Panc1 (cell line): ENCODE measurements at regions not wholly inside any gene's neighbourhood (a gene's known extent, or its start where the extent isn't known, plus 50 kb on each side); places are given as distances from the start of the nearest gene placed in this dataset.

Experiments used
- ATAC-seq: fragments of 200-7000 bp; cut with Tn5 transposase; 2 replicates; pipeline ENCODE4 v1.9.1; 2020; ENCODE audit warnings: mild to moderate bottlenecking, moderate library complexity
- BruUV-seq: library from RNA; stranded (reverse); fragments of 400-500 nt; replicated peaks from 2 replicates; lab custom pipeline; 2021; lab: Mats Ljungman, UMichigan
- CTCF ChIA-PET: fragments of 300-600 bp; sonication (Branson Sonifier 250); formaldehyde crosslinking; loops from one replicate; lab custom pipeline; 2022; ENCODE audit warnings: antibody characterized with exemption; lab: Charles Lee
- POLR2A ChIA-PET: fragments of 300-600 bp; sonication (Branson Sonifier 250); formaldehyde crosslinking; loops from one replicate; lab custom pipeline; 2022; ENCODE audit warnings: antibody characterized with exemption; lab: Charles Lee
- DNase-seq: peaks from one replicate; pipeline ENCODE4 v3.0.0-alpha.2; 2010; ENCODE audit warnings: low read depth, low spot score
- H3K27ac ChIP-seq: 2 replicates; pipeline ENCODE4 v1.5.1; 2011; ENCODE audit warnings: mild to moderate bottlenecking, low read length, inconsistent platforms
- H3K27me3 ChIP-seq: fragments of 200-500 bp; sonication (Bioruptor generic); 2 replicates; pipeline ENCODE4 v1.6.0; 2014; ENCODE audit warnings: low read length, inconsistent platforms; ENCODE audit not compliant: control insufficient read depth, insufficient read depth
- H3K36me3 ChIP-seq: fragments of 200-500 bp; sonication (Bioruptor generic); 2 replicates; pipeline ENCODE4 v1.5.1; 2014; ENCODE audit warnings: inconsistent platforms, mild to moderate bottlenecking, low read length, moderate library complexity; ENCODE audit not compliant: control insufficient read depth, insufficient read depth
- H3K4me1 ChIP-seq: 2 replicates; pipeline ENCODE4 v1.5.1; 2011; ENCODE audit warnings: inconsistent platforms, mild to moderate bottlenecking, low read length, moderate library complexity; ENCODE audit not compliant: control insufficient read depth, insufficient read depth
- H3K4me3 ChIP-seq, 2 experiments: 2 replicates each; pipeline ENCODE4 v1.5.1; 2011 to 2012; ENCODE audit warnings: low read depth in 2 of 2, low read length in 2 of 2, mild to moderate bottlenecking in 2 of 2, inconsistent platforms in 1 of 2, moderate library complexity in 1 of 2
- H3K9me3 ChIP-seq: fragments of 200-500 bp; sonication (Bioruptor generic); 2 replicates; pipeline ENCODE4 v1.5.1; 2014; ENCODE audit warnings: low read depth, mild to moderate bottlenecking, inconsistent platforms, low read length, moderate library complexity; ENCODE audit not compliant: control insufficient read depth, insufficient read depth
- POLR2AphosphoS5 ChIP-seq: IDR thresholded peaks from 2 replicates; pipeline ENCODE4 v1.6.1; 2012; ENCODE audit warnings: mild to moderate bottlenecking, low read depth, low read length, moderate library complexity
- SIN3A ChIP-seq: IDR thresholded peaks from 2 replicates; pipeline ENCODE4 v1.6.1; 2012; ENCODE audit warnings: low read depth, mild to moderate bottlenecking, low read length, moderate library complexity, borderline replicate concordance; ENCODE audit not compliant: insufficient read depth
- TCF7L2 ChIP-seq: IDR thresholded peaks from 2 replicates; pipeline ENCODE4 v1.6.1; 2011; ENCODE audit warnings: mild to moderate bottlenecking, low read depth, low read length, inconsistent platforms
- in situ Hi-C: cut with HindIII; loops from 2 replicates; pipeline ENCODE4 v1.10.0; 2016; ENCODE audit warnings: low sequenced_read_pairs, low pct_unique_long_range_greater_than_20kb
- intact Hi-C: fragments of 100-400 bp; cut with micrococcal nuclease; formaldehyde crosslinking; loops from one replicate; pipeline ENCODE4 v1.10.0; 2022; ENCODE audit not compliant: unreplicated experiment
- TF ChIP-seq, protein P1 (sequence below): fragments of 450-650 bp; IDR thresholded peaks from 2 replicates; pipeline ENCODE4 v1.5.1; 2017; ENCODE audit warnings: mild to moderate bottlenecking
- TF ChIP-seq, protein P2 (sequence below), 2 experiments: IDR thresholded peaks; 2 replicates each; pipeline ENCODE4 v1.6.1; 2011 to 2012; ENCODE audit warnings: low read depth in 2 of 2, control low read depth in 1 of 2, low read length in 1 of 2, mild to moderate bottlenecking in 1 of 2, moderate library complexity in 1 of 2; ENCODE audit not compliant: insufficient read depth in 1 of 2

DNA sequence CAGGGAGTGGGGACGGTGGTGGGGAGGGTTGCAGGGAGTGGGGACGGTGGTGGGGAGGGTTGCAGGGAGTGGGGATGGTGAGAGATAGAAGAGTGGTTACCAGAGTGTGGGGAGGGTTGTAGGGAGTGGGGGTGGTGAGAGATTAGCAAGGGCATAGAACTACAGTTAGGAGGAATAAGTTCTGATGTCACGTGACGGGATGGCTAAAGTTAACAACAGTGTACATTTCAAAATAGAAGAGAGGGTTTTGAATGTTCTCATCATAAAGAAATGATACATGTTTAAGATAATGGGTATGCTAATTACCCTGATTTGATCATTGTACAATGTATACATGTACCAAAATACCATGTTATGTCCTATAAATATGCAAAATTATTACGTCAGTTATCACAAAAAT lies 57.6 kb upstream of the FRMD1 start:
- Histone ChIP-seq H3K9me3 (no peaks in the 10 kb centered on the region), H3K4me3 (no peak overlapping the region), H3K4me1 (peaks cover 7% of the 10 kb centered on the region), H3K36me3 (no peaks in the 10 kb centered on the region), H3K27ac (no peak overlapping the region), H3K27me3 (no peaks in the 10 kb centered on the region)
- in situ Hi-C loops, result no loop called here
- intact Hi-C loops, result no loop called here
- POLR2A ChIA-PET, result interaction anchor here (0.6 kb wide), 1 partner anchor 211 kb away, joined by 12 read pairs; no protein-coding TSS in a partner anchor
- TF ChIP-seq SIN3A, result no peak
- TF ChIP-seq, protein P1, sequence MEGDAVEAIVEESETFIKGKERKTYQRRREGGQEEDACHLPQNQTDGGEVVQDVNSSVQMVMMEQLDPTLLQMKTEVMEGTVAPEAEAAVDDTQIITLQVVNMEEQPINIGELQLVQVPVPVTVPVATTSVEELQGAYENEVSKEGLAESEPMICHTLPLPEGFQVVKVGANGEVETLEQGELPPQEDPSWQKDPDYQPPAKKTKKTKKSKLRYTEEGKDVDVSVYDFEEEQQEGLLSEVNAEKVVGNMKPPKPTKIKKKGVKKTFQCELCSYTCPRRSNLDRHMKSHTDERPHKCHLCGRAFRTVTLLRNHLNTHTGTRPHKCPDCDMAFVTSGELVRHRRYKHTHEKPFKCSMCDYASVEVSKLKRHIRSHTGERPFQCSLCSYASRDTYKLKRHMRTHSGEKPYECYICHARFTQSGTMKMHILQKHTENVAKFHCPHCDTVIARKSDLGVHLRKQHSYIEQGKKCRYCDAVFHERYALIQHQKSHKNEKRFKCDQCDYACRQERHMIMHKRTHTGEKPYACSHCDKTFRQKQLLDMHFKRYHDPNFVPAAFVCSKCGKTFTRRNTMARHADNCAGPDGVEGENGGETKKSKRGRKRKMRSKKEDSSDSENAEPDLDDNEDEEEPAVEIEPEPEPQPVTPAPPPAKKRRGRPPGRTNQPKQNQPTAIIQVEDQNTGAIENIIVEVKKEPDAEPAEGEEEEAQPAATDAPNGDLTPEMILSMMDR, result no peak
- DNase-seq, result no peak
- ATAC-seq, result no peak
- CTCF ChIA-PET, result no interaction called here
- BruUV-seq, result no TSS peak

- CTCF ChIA-PET, result no interaction called here
- BruUV-seq, result no TSS peak
- H3K27me3 ChIP-seq, result no peaks in the 10 kb centered on the region
Measured at GRCh38 chr6:168136001-168136400, 57.0 kb upstream of the FRMD1 start.

More at GRCh38 chr6:168136001-168136400, 57.0 kb upstream of the FRMD1 start:
- intact Hi-C loops (no loop called here), in situ Hi-C loops (no loop called here)
- DNase-seq (no peak), ATAC-seq (no peak)
- H3K4me3 ChIP-seq, result no peak overlapping the region
- POLR2A ChIA-PET, result interaction anchor here (0.6 kb wide), 1 partner anchor 210 kb away, joined by 12 read pairs; no protein-coding TSS in a partner anchor
- peaks cover 7% of the 10 kb centered on the region for H3K4me1 ChIP-seq
- no peaks in the 10 kb centered on the region for H3K9me3 ChIP-seq
- TF ChIP-seq SIN3A (no peak), TCF7L2 (no peak), POLR2AphosphoS5 (no peak)
- TF ChIP-seq, protein P2, sequence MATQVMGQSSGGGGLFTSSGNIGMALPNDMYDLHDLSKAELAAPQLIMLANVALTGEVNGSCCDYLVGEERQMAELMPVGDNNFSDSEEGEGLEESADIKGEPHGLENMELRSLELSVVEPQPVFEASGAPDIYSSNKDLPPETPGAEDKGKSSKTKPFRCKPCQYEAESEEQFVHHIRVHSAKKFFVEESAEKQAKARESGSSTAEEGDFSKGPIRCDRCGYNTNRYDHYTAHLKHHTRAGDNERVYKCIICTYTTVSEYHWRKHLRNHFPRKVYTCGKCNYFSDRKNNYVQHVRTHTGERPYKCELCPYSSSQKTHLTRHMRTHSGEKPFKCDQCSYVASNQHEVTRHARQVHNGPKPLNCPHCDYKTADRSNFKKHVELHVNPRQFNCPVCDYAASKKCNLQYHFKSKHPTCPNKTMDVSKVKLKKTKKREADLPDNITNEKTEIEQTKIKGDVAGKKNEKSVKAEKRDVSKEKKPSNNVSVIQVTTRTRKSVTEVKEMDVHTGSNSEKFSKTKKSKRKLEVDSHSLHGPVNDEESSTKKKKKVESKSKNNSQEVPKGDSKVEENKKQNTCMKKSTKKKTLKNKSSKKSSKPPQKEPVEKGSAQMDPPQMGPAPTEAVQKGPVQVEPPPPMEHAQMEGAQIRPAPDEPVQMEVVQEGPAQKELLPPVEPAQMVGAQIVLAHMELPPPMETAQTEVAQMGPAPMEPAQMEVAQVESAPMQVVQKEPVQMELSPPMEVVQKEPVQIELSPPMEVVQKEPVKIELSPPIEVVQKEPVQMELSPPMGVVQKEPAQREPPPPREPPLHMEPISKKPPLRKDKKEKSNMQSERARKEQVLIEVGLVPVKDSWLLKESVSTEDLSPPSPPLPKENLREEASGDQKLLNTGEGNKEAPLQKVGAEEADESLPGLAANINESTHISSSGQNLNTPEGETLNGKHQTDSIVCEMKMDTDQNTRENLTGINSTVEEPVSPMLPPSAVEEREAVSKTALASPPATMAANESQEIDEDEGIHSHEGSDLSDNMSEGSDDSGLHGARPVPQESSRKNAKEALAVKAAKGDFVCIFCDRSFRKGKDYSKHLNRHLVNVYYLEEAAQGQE (IDR thresholded peaks at IDR 0.05; ENCODE audit: insufficient read depth in 1 of 2, low read depth in 2 of 2, low read length in 1 of 2), result no peak
- TF ChIP-seq, protein P1, result no peak
- H3K27ac ChIP-seq, result no peak overlapping the region
- no peaks in the 10 kb centered on the region for H3K36me3 ChIP-seq
